ENCODE measurements at regions not wholly inside any gene's neighbourhood (a gene's known extent, or its start where the extent isn't known, plus 50 kb on each side); places are given as distances from the start of the nearest gene placed in this dataset.
"Not testable (repeated sequence)": the region's sequence is repeated elsewhere in the genome, so short reads cannot be mapped to it uniquely, and the experiment has no call there.

DNA sequence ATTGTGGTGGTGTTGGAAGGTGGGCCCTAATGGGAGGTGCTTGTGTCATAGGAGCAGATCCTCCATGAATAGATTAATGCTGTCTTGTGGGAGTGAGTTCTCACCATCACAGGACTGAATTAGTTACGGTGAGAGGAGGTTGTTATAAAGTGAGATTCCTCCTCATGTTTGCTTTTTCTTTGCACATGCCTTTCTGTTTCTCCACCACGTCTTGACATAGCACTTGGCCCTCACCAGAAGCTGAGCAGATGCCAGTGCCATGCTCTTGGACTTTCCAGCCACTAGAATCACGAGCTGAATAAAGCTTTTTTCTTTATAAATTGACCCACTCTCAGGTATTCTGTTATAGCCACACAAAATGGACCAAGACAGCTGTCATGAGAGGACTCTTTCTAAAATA, 194.8 kb downstream of the PTPRU start:
- ATAC-seq: no peak

DNA sequence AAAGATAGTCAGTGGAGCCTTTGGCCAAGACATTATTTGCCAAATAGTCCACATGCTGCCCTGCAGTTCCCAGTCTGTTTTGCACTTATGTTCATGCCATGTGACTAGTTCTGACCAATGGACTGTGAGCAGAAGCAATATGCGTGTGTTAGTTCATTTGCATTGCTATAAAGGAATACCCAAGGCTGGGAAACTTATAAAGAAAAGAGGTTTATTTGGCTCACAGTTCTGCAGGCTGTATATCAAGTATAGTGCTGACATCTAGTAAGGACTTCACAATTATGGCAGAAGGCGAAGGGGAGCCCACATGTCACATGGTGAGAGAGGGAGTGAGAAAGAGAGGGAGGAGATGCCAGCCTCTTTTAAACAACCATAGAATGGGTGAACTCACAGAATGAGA, 193.3 kb downstream of the PTPRU start:
- no peak for ATAC-seq

DNA sequence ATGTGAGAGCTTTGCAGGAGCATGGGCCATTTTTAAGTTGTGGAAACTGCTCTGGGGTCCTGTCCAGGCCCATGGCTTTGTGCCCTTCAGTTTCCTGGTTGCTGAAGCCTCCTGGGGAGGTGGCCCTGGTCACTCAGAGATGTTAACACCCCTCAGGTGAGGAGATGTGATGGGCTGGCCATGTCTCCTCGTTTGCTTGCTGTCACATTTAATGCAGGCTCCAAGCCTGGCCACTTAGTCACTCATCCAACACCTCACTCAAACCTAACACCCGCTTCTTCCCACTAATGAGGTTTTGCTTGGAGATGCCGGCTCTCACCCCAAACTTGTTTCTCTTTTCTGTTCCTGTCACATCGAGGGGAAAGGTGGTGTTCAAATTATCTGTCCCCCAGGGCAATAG, 192.7 kb downstream of the PTPRU start:
- ATAC-seq: no peak

DNA sequence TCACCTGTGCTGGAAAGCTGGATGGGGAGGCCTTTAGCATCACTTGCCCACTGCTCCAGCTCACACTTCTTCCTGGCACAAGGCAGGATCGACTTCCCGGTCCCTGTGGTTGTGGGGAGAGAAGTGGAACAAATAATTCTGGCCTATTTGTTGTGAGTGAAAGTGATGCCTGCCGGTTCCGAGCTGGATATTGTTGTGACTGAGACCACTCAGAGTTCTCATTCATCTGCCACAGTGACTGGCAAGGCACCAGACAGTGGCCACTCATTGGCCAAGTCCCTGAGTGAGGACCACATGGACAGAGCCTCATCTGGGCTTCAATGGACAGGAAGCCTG, 191.9 kb downstream of the PTPRU start:
- no peak for ATAC-seq

DNA sequence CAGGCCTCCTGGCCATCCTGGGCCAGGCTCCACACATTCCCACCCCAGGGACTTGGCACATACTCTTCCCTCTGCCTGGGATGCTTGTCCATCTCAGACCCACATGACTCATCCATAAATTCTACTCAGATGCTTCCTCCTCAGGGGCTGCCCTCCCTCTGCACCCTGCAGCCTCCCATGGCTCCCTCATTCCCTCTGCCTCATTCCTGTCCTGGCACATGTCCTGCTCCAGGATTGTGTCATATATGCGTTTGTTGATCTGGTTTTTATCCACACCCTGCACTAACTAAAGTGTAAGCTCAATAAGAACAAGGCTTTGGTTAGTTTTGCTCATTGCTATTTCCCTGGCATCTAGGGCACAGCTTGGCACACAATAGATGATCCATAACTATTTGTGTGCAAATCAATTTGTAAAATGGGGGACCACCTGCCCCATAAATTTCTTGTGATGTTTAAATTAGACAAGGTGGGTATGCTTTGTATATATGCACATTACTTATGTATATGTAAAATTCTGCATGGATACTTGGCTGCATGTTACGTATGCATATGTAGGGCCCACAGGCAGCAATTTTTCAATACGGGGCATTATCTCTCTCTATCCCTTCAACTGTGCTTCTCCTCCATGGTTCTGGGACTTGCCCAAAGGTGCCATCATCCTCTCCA, 191.4 kb downstream of the PTPRU start:
- ATAC-seq: no peak

DNA sequence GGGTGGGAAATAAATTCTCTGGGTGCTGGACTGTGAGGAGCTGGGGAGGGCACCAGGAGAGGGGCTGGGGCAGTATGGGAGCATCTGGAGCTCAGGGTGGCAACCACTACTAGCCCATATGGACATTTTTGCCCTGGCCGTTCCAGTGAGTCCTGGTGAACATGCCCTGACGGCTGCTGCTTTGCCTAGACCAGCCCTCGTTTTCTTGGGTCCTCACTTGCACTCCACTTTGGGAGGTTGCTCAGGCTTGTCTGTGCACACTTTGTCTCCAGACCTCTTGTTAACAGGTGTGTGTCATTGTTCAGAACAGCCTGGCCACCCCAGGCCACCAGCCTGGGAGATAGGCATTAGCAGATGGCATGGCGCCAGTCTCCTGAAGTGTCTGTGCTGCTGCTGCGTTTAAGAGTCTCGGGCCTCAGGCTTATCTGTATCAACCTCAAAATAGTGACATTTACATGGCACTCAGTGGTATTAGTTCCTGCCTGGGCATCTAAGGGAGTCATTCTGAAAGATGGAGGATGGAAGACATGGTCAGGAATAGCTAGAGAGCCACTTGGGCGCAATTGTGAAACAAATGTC, 190.5 kb downstream of the PTPRU start:
- ATAC-seq: no peak

DNA sequence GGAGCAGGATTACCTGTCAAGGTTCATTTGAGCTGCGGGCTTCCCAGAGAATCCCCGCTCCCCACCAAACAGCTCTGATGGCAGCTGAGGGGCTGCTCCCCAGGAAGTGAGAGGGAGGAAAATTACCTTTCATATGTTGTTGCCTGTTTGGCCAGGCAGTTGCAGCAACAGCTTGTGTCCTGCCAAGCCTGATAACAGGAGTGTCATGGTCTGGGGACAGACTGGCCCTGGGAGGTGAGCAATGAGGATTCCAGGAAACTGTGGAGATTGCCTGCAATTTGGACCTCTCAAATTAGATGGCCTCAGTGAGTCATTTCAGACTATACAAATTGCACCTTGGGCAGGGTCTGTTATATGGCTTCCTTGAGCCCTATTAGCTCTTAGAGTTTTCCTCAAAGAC, 189.3 kb downstream of the PTPRU start:
- no peak for ATAC-seq

DNA sequence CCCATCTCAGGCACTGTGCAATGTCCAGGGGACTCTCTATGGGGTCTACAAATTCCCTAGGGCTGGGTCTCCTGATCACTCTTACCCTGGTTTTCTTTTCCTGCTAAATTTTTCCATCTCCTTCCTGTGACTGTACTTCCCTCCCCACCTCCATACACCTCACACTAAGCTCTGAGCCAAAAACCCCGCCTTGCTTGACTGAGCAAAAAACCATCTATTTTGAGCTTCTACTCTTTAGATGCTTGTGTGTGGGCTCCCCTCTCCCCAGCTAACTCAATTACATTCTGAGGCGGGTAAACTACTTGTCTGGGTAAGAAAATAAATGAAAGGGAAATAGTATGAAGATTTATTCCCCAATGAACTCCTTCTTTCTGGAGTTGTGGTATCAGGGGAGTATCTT, 187.9 kb downstream of the PTPRU start:
- ATAC-seq: no peak

DNA sequence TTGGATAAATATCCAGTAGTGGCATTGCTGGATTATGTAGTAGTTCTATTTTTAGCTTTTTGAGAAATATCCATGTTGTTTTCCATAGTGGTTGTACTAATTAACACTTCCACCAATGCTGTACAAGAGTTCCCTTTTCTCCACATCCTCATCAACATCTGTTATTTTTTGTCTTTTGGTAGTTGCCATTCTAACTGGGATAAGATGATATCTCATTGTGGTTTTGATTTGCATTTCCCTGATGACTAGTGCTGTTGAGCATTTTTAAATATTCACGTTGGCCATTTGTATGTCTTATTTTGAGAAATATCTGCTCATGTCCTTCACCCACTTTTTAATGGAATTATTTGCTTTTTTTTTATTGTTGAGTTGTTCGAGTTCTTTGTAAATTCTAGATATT, 183.9 kb downstream of the PTPRU start:
- ATAC-seq: no peak

DNA sequence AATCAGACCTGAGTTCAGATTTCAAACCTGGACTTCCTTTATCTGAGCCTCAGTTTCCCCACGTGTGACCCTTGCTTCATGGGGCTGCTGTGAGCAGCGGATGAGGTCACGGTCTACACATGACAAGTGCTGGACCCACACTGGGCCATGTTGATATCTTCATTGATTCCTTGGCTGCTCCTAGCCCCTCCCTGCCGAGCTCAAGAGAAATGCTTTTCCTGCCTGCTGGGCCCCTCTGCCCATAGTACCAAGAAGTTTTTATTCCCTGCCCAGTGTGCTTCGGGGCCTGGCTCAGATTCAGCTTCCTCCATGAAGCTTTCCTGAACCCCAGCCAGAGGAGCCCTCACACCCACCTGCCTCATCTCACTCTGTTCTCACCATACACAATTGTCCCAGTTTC, 181.6 kb downstream of the PTPRU start:
- ATAC-seq: no peak

DNA sequence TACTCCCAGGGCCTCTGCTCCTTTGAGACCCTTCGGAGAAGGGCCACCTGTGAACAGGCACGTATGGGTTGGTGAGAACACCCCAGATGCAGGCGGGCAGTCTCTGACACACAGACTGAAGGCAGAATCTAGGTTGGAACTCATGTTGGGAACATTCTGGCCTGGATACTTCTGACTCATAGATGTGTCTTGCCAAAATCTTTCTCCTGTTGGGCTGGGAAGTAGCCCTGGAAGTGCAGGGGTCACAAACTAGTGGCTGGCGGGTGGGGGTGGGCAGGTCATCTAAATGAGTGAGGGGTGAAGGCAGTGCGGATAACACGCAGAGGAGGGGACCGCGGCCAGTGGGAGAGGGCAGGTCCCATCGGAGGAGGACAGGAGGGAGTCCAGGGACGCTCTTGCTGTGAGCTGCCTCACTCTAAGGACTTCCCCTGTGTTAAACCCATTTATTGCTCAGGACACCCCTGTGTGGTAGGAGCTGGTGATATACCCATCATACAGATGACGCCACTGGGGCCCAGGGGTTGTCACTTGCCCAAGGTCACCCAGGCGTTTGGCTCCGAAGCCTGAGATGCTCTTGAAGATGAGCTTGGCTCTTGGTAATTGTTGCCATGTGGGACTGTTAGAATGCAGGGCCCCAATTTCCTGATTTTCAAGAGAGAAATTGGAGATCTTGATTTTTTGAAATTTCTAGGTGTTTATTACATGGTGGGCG, 181.0 kb downstream of the PTPRU start:
- no peak for ATAC-seq

DNA sequence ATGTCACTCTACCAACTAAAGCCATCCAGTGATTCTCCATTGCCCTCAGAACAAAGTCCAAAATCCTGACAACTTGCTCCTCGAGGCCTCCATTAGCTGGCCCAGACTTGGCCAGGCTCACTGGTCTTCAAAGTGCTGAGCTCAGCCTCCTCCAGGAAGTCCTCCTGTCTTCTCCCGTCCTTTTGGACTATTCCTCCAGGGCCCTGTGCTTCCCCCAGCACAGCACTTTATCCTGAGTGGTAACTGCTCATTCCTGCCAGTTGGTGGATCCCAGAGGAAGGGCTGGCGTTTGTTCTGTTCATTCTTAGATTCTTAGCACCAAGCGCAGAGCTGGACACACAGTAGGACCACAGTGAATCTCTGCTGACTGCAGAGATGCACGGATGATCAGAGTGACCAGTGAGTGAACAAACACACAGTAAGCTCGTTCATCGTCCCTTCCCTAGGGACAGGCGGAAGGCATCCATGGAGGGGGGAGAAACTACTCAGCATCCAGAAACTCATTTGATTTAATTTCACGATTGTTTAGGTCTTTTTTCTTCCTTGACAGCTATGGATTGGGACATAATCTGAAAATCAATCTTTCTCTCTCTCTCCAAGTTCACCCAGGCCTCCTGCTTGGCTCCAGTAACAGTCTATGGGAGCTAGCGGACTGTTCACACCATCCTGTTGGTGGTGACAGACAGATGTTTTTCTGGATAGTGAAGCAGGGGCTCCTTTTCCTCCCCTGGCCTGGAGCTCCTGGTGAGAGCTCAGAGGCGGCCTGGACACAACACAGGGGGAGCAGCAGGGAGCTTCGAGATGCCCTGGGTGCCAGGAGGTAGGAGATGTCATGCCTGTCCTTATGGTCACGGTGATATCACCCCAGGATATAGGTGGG, 180.2 kb downstream of the PTPRU start:
- no peak for ATAC-seq

DNA sequence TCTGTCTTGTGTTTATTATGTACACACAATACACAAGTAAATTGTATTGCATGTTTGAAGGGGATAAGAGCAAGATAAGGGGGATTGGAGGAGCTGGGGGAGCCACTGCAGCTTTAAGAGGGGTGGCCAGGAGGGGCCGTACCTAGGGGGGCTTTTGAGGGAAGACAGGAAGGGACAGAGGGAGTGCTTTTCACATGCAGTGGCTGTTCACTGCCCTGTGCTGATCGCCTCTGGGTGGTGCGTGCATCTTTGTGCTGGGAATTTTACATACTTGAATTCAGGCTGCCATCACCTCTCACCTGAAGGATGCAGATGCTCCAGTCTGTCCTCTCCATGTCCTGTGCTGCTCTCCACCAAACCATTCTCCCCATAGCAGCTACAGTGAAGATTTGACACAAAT, 179.5 kb downstream of the PTPRU start:
- no peak for ATAC-seq

DNA sequence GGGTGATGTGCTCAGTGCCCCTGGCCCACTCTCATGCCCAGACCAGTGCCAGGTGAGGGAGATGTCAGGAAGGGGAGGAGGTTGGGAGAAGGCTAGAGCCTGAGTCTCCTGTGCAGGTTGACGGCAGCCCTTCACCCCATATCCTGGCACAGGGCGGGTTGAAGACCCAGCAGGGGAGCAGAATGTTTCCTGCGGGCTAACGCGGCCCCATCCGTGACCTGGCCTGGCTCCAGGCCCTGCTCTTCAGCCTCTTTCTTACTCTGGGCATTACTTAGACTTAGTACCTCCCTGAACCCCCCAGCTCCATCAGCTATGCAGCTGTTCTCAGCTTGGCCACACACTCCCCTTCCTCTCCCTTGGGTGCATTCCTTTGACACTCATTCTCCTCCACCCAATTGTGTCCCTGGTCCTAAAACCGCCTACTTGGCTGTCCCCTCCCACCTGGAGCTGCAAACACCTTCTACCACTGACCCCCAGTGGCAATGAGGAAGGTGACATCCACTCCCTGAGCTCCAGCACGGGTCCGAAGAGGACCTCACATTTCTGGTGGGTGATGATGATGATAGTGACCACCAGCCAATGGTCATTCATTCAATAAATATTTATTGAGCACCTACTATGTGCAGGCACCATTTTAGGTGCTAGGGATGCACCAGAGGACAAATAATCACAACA, 179.0 kb downstream of the PTPRU start:
- ATAC-seq: no peak

DNA sequence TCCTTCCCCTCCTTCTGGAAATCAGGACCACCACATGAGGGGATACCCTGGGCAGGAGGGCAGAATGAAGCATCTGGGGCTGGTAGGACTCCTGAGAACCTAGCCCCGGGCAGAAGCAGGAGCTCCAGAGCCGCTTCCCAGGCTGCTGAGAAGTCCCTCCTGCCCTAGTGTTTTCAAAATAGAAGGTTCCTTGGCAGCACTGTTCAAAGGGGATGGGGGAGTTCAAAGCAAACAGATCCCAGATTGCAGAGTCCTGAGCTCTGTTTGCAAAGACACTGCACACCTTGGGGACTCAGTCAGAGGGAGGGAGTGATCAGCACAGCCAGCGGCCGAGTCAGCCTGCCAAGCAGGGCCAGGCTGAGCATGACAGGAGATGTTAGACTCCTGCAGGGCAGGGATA, 177.8 kb downstream of the PTPRU start:
- ATAC-seq: no peak

DNA sequence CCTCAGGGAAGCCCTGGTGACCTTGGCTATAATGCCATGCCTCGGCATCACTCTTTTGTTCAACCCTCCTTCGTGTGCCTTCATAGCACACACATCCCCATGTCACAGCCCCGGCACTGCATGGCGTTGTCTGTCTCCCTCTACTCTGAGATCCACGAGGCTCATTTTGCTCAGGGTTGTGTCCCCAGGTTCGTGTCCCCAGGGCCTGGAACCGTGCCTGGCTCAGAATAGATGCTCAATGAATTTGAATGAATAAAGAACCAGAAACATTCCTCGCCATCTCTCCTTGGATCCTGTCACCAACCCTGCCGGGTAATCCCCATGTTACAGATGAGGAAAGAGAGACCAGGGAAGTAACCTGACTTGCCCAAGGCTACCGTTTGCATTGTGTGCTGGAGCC, 177.3 kb downstream of the PTPRU start:
- no peak for ATAC-seq

DNA sequence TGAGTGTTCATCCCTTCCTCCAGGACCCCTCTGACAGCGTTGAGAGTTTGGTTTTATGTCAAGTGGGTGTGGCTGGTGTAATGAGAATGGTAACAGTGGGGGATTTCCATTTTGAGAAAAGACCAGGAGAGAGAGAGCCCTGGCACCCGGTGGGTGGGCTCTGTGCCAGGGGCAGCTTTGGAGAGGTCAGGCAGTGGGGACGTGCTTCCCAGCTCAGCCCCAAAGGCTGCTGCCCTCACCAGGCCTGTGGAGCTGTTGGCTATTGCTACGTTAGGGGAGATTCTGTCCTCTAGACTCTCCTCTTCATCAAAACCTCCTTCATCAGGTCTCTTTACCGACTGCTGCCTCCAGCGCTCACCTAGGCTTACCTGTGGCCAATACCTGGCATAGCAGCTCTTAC, 176.3 kb downstream of the PTPRU start:
- ATAC-seq: no peak

DNA sequence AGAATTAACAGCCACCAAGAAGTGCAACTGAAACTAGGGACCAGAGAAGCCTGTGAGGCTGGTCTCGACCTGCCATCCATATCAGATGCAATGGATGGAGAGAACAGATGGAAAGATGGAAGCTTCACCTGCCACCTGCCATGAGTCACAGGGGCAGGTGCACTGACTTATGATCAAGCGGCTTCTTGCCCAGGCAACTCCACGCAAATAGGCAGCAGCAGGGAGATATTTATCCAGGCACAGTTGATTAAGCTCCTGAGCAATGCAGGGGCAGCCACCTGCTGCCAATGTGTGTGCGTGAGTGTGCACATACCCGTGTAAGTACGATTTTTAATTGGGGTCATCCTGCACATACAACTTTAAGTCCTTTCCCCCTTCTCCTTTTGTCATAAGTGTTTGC, 174.2 kb downstream of the PTPRU start:
- no peak for ATAC-seq

DNA sequence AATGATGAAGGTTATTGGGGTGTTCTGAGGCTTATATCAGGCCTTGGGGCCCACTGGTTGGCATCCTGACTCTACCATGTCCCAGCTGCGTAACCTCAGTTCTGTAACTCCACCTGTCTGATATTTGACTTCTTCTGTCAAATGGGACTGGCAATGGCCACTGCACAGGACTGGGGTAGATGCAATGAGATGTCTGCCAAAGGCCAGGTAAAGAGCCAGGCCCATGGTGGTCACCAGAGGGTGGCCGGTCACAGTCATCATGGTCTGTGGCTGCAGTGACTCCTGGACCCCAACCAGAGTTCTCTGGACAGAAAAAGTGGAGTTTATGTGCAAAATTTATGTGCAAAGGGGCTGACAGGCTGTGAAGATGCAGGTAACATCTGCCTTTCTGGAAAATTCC, 173.3 kb downstream of the PTPRU start:
- ATAC-seq: no peak

DNA sequence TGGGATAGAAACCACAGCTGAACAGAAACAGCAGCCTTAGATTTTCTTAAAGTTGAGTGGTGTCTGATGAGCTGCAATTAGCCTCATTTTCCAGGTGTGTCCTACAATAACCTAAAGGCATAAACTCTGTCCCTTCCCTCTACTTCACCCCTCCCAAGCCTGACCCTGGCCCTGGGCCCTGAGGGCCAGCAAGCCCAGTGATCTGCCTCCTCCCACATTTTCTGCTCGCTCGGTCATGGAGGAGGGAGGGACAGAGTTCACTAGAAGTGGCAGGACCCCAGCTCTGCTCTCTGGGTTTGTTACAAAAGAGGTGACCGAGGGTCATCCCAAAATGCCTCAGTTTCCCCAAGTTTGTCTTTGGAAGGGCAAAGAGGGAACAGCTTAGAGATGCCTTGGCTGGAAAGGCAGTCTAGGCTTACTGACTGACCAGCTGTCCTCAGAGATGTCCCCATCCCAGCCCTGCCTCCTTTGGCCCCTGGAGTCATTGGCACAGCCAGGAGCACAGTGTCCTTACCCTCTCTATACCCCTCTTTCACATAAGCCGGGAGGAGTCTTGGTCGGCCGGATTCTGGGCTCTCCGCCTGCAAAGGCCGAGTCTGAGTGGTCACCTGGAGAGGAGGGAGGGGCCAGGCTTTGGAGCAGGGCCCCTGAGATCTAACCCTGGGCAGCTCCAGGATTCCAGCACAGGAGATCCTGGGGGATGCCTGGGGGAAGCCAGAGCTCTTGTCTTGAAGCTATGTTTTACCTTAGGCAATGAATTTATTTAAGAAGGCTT, 172.7 kb downstream of the PTPRU start:
- no peak for ATAC-seq

DNA sequence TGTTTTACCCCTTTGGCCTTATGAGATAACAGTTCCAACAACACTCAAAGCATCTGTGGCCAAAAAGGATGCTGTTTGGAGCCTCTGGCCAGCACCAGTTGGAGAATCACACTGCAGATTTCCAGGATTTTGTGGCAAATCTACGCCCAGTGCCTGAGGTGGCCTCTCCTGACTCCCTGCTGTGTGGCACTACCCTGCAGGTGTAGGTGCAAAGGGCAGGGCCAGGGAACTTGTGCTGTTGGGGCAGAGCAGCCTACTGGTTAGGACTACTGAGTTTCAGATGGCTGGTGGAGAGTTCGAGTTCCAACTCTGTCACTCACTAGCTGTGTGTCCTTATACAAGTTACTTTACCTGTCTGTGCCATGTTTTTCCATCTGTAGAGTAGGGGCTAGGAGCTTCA, 170.5 kb downstream of the PTPRU start:
- ATAC-seq: no peak

DNA sequence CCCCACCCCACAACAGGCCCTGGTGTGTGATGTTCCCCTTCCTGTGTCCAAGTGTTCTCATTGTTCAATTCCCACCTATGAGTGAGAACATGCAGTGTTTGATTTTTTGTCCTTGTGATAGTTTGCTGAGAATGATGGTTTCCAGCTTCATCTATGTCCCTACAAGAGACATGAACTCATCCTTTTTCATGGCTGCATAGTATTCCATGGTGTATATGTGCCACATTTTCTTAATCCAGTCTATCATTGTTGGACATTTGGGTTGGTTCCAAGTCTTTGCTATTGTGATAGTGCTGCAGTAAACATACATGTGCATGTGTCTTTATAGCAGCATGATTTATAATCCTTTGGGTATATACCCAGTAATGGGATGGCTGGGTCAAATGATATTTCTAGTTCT, 163.9 kb downstream of the PTPRU start:
- ATAC-seq: not testable (repeated sequence)

All from activated CD4-positive, CD25-positive, alpha-beta regulatory T cell treated with anti-CD3 and anti-CD28 coated beads, Interleukin-2, amount 50 U/mL, for 24 hours (primary cell).